GM23248 (cell line): ENCODE measurements at regions not wholly inside any gene's neighbourhood (a gene's known extent, or its start where the extent isn't known, plus 50 kb on each side); places are given as distances from the start of the nearest gene placed in this dataset.
"Not testable (repeated sequence)": the region's sequence is repeated elsewhere in the genome, so short reads cannot be mapped to it uniquely, and the experiment has no call there.

ENCODE experiments used
- DNase-seq: peaks from one replicate; pipeline ENCODE4 v3.0.0-alpha.2; 2015
- H2AFZ ChIP-seq: fragments of 200-600 bp; sonication (generic); 2 replicates; pipeline ENCODE4 v1.6.1; 2016; ENCODE audit warnings: antibody characterized with exemption
- H3F3A ChIP-seq: fragments of 200-600 bp; sonication (generic); 2 replicates; pipeline ENCODE4 v1.6.1; 2016; ENCODE audit warnings: mild to moderate bottlenecking, antibody characterized with exemption, mixed run types; ENCODE audit not compliant: insufficient read depth
- H3K27ac ChIP-seq: fragments of 200-600 bp; sonication (generic); 2 replicates; pipeline ENCODE4 v1.5.1; 2016; ENCODE audit warnings: mild to moderate bottlenecking
- H3K27me3 ChIP-seq: fragments of 200-600 bp; sonication (generic); replicated peaks from 2 replicates; pipeline ENCODE4 v1.6.1; 2016; ENCODE audit warnings: mild to moderate bottlenecking; ENCODE audit not compliant: insufficient read depth
- H3K36me3 ChIP-seq: fragments of 200-600 bp; sonication (generic); 2 replicates; pipeline ENCODE4 v1.6.1; 2016; ENCODE audit warnings: low read depth, mild to moderate bottlenecking
- H3K4me1 ChIP-seq: fragments of 200-600 bp; sonication (generic); 2 replicates; pipeline ENCODE4 v1.6.1; 2016; ENCODE audit warnings: mild to moderate bottlenecking; ENCODE audit not compliant: insufficient read depth
- H3K4me2 ChIP-seq: fragments of 200-600 bp; sonication (generic); one replicate; pipeline ENCODE4 v1.6.1; 2016; ENCODE audit warnings: mild to moderate bottlenecking; ENCODE audit not compliant: unreplicated experiment
- H3K4me3 ChIP-seq: fragments of 200-600 bp; sonication (generic); 2 replicates; pipeline ENCODE4 v1.5.1; 2016; ENCODE audit warnings: mild to moderate bottlenecking
- H3K79me2 ChIP-seq: fragments of 200-600 bp; sonication (generic); 2 replicates; pipeline ENCODE4 v1.6.1; 2016; ENCODE audit warnings: mild to moderate bottlenecking; ENCODE audit not compliant: insufficient read depth
- H3K9ac ChIP-seq: fragments of 200-600 bp; sonication (generic); 2 replicates; pipeline ENCODE4 v1.6.1; 2016; ENCODE audit warnings: mild to moderate bottlenecking
- H3K9me2 ChIP-seq: fragments of 200-600 bp; sonication (generic); 2 replicates; pipeline ENCODE4 v1.6.1; 2016; ENCODE audit warnings: mixed run types, mild to moderate bottlenecking, moderate library complexity; ENCODE audit not compliant: insufficient read depth
- H3K9me3 ChIP-seq: fragments of 200-600 bp; sonication (generic); one replicate; pipeline ENCODE4 v1.6.1; 2017; ENCODE audit warnings: low read depth
- H4K20me1 ChIP-seq: fragments of 200-600 bp; sonication (generic); 2 replicates; pipeline ENCODE4 v1.6.0; 2016; ENCODE audit not compliant: insufficient read depth
- EZH2 ChIP-seq: fragments of 200-600 bp; sonication (generic); IDR thresholded peaks from 2 replicates; pipeline ENCODE4 v1.6.1; 2018; ENCODE audit warnings: antibody characterized with exemption, mild to moderate bottlenecking; ENCODE audit not compliant: insufficient read depth, poor library complexity, severe bottlenecking
- EZH2phosphoT487 ChIP-seq: fragments of 200-600 bp; sonication (generic); IDR thresholded peaks from 2 replicates; pipeline ENCODE4 v1.6.1; 2018; ENCODE audit warnings: antibody characterized with exemption, moderate library complexity, mild to moderate bottlenecking, low read depth; ENCODE audit not compliant: insufficient read depth
- WGBS, 2 experiments: methylation state at CpG; one replicate each; pipeline ENCODE4 v1.1.6; 2015 to 2017; ENCODE audit warnings: low lambda C conversion rate in 2 of 2, low coverage in 1 of 2; ENCODE audit errors: missing lambda C conversion rate in 2 of 2; 5-methylcytosine and 5-hydroxymethylcytosine counted together
- in situ Hi-C: fragments of 300-500 bp; cut with MboI; formaldehyde crosslinking; loops from 2 replicates; pipeline ENCODE4 v1.15.0; 2020

GRCh38 chr5:86709157-86709881 is 91.6 kb downstream of the COX7C start:
- Histone ChIP-seq H3K9me3 (no peaks in the 10 kb centered on the region), H4K20me1 (no peaks in the 10 kb centered on the region), H2AFZ (no peak overlapping the region), H3K79me2 (no peaks in the 10 kb centered on the region), H3K27ac (no peak overlapping the region), H3K4me2 (no peak overlapping the region), H3K27me3 (no peaks in the 10 kb centered on the region), H3K36me3 (no peaks in the 10 kb centered on the region), H3F3A (no peaks in the 10 kb centered on the region), H3K9me2 (no peaks in the 10 kb centered on the region), H3K9ac (no peak overlapping the region), H3K4me3 (no peak overlapping the region), H3K4me1 (no peaks in the 10 kb centered on the region)
- no peak for DNase-seq
- TF ChIP-seq EZH2phosphoT487: no peak
- TF ChIP-seq EZH2: no peak
- in situ Hi-C loops: no loop called here
- WGBS, 2 experiments: 0 to 17% methylated on average over 1 of the region's 1 CpG

GRCh38 chr5:86716121-86716520 is 98.4 kb downstream of the COX7C start:
- no peaks in the 10 kb centered on the region for H4K20me1 ChIP-seq
- H3K4me3 ChIP-seq: no peak overlapping the region
- H3K4me2 ChIP-seq: no peak overlapping the region
- TF ChIP-seq EZH2phosphoT487: no peak
- no peak for TF ChIP-seq EZH2
- no peaks in the 10 kb centered on the region for H3K9me2 ChIP-seq
- in situ Hi-C loops: no loop called here
- no peak overlapping the region for H3K9ac ChIP-seq
- H3K36me3 ChIP-seq: no peaks in the 10 kb centered on the region
- H3F3A ChIP-seq: no peaks in the 10 kb centered on the region
- H3K27ac ChIP-seq: no peak overlapping the region
- WGBS, 2 experiments: 0 to 3% methylated on average over 2 of the region's 2 CpGs
- H3K9me3 ChIP-seq: no peaks in the 10 kb centered on the region
- H3K79me2 ChIP-seq: no peaks in the 10 kb centered on the region
- H3K4me1 ChIP-seq: no peaks in the 10 kb centered on the region
- no peak for DNase-seq
- no peaks in the 10 kb centered on the region for H3K27me3 ChIP-seq
- H2AFZ ChIP-seq: no peak overlapping the region

DNA sequence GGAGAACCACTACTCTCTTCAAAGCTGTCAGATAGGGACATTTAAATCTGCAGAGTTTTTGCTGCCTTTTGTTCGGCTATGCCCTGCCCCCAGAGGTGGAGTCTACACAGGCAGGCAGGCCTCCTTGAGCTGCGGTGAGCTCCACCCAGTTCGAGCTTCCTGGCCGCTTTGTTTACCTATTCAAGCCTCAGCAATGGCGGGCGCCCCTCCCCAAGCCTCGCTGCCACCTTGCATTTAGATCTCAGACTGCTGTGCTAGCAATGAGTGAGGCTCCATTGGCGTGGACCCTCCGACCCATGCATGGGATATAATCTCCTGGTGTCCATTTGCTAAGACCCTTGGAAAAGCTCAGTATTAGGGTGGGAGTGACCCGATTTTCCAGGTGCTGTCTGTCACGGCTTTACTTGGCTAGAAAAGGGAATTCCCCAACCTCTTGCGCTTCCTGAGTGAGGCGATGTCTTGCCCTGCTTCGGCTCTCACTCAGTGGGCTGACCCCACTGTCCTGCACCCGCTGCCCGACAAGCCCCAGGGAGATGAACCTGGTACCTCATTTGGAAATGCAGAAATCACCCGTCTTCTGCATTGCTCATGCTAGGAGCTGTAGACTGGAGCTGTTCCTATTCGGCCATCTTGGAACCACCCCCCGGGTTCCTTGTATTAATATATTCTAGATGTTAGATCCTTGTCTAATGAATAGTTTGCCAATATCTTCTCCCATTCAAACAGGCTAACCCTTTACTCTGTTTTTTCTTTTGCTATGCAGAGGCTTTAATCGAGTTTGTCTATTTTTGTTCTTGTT is 113.8 kb downstream of the COX7C start:
- DNase-seq, H3K27me3 ChIP-seq, H4K20me1 ChIP-seq, H3K4me3 ChIP-seq, H3K79me2 ChIP-seq, H3K36me3 ChIP-seq, H3K9ac ChIP-seq, H2AFZ ChIP-seq, H3F3A ChIP-seq, H3K9me3 ChIP-seq, H3K4me2 ChIP-seq, H3K9me2 ChIP-seq, H3K27ac ChIP-seq, H3K4me1 ChIP-seq, in situ Hi-C loops: not testable (repeated sequence)
- 50 to 51% methylated on average over 20 of the region's 20 CpGs for WGBS, 2 experiments

GRCh38 chr5:86735370-86735769 is 117.6 kb downstream of the COX7C start:
- no peak overlapping the region for H2AFZ ChIP-seq
- no peak overlapping the region for H3K4me2 ChIP-seq
- no peaks in the 10 kb centered on the region for H3F3A ChIP-seq
- H3K4me3 ChIP-seq: no peak overlapping the region
- H3K27me3 ChIP-seq: no peaks in the 10 kb centered on the region
- H3K9me2 ChIP-seq: no peaks in the 10 kb centered on the region
- no peaks in the 10 kb centered on the region for H3K4me1 ChIP-seq
- no peaks in the 10 kb centered on the region for H3K9me3 ChIP-seq
- WGBS, 2 experiments: 29 to 40% methylated on average over 2 of the region's 2 CpGs
- no peak for TF ChIP-seq EZH2phosphoT487
- no peak for TF ChIP-seq EZH2
- no peaks in the 10 kb centered on the region for H3K79me2 ChIP-seq
- H4K20me1 ChIP-seq: no peaks in the 10 kb centered on the region
- no peak overlapping the region for H3K27ac ChIP-seq
- DNase-seq: no peak
- H3K9ac ChIP-seq: no peak overlapping the region
- no peaks in the 10 kb centered on the region for H3K36me3 ChIP-seq
- in situ Hi-C loops: no loop called here
